GM21515 (cell line): ENCODE measurements at regions not wholly inside any gene's neighbourhood (a gene's known extent, or its start where the extent isn't known, plus 50 kb on each side); places are given as distances from the start of the nearest gene placed in this dataset.
"Not testable (repeated sequence)": the region's sequence is repeated elsewhere in the genome, so short reads cannot be mapped to it uniquely, and the experiment has no call there.

Experiments
- ATAC-seq: cut with Tn5 transposase; IDR thresholded peaks from one replicate; pipeline ENCODE4 v1.9.1; 2021; ENCODE audit not compliant: unreplicated experiment

DNA sequence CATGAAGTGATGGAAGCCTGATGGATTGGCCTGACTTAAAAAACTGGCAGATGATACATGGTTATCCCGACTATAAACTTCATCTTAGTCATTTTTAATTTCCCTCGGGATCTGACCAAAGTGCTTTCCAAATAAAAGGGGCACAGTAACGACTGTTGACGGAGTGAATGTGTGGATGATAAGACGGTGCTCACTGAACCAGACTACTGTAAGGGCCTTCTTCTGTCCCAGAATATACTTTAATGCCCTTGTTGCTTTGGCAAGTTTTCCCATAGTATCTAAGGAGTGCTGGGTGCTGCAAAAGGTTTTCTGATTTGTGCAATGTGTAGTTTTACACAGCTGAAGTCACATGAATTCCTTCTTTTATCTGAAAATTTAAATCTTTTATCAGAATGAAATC, 373.5 kb downstream of the DSEL start:
- no peak for ATAC-seq

DNA sequence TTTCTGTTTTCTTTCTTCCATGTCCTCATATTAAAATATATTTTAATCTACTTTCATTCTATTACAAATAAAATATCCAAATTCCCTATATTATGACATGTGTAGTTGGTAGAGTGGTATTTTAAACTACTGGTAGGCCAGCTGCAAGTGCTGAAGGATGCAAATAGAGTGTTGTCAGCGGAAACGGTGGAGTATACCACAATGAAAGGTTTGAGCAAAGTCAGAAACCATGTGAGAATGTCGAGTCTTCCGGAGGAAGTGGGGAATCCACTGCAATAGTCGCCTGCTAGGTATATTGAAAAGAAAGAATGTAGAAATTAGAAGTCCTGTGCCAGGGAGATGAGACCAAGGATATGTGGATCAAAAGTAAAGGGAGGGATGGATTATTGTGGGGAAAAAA, 373.9 kb downstream of the DSEL start:
- ATAC-seq: no peak

DNA sequence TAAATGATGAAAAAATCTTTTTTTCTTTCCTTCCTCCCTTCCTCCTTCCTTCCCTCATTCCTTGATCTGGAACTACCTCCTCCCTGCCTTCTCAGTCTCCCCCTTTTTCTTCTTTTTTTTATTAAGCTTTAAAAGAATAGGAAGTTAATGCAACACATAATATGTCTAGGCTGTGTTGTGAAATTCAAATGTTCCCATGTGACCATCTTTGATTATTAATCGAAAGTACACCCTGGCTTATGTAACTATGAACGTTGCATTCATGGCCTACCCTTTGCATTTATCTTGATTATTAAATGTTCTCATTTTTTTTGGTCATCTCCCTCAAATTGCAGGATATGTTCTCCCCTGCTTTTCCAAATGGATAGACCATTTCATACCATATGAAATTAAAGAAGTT, 376.0 kb downstream of the DSEL start:
- no peak for ATAC-seq

DNA sequence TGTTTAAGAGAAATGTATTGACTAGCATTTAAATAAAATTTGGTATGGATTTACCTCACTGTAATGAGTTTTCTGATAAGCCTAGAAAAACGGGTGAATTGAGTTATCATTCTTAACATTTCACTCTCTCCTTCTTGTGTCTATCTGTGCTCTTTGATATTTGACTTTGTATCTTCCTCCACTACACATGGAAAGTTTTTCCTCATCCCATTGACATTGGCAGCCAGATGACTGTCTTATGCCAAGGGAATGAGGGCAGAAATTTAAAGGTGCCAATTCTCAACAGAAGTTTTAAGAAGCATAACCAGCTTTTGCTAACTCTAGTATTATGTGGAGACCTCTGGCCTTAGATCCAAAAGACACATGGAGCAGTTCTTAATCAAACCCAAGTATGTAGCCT, 376.6 kb downstream of the DSEL start:
- no peak for ATAC-seq

DNA sequence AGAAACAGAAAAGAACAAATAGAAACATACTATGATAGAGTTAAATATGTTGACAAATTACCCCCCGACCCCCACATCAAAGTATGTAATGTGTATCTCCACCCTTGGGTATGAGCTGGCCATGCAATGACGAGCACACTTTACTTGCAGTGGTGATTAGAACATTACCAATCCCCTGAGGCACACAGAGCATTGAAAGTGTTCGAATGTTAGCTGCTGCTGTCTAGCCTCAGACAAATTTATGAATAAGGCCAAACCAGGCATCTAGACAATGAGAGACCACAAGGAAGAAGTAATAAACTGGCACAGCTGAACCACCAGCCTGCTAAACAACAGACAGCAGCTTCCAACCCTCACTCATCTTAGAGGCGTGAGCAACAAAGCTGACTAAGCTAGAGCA, 380.5 kb downstream of the DSEL start:
- ATAC-seq: no peak

DNA sequence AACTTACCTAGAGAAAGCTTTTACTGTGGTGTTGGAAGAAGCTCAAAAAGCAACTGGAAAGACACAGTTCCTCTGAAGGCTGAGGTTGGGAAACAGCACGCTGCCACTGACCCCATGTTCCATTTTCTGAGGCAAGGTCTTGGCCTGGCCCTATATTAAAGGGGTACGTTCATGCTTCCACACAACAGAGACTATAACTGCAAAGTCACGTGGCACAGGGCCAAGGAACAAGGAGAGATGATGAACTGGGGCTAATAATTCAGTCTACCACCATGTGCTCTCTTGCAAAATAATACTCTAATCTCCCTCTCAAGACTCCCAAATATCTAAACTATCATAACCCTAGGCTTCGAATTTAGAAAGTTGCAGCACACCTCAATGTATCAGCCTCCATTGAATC, 381.6 kb downstream of the DSEL start:
- no peak for ATAC-seq

DNA sequence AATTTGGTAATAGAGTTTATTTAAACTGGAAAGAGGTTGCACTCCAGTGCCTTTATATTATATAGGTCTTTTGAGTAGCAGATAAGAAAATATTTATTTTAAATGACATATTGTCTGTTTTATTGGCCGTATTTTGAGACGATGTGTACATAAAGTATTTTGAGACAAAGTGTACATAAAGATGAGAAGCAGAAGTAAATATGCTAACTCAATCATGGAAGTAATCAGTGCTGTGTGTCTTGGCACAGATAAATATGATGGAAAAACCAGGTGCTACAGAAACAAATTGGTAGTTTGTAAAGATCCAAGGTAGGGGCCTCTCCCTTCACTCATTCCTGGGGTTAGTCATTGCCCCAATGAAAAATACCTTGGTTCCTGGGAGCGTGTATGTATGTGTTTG, 382.9 kb downstream of the DSEL start:
- ATAC-seq: no peak

DNA sequence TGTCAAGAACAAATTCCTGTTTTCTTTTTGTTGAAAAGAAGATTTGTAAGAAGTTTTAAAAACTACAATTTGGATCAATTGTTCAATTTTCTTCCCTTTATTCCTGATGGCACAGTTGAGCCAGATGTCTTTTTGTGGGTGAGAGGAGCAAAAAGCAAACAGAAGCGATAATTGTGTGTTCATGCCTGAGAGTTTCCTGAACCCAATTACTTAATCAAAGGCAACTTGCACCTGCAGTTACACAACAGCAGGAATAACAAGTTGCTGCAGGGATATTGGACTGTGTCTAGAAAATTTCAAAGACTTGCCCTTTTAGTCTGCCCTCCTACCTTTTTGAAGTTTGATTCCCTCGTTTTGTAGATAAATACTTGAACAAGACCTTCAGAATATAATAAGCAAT, 383.6 kb downstream of the DSEL start:
- ATAC-seq: no peak

DNA sequence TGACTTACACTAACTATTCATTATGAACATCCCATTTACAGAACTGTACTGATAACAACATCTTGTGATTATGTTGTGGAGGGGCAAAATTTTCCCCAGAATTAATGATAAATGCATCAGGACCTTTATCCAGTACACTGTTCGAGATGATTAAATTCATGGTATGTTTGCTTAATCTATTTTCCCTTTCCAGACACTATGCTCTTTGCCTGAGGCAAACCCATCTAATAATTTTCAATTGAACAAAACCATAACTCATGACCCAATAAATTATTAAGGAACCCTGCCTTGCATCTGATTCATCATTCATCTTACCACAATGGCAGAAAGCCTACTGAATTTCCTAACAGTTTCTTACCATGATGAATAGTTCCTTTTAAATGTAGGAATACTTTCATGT, 385.0 kb downstream of the DSEL start:
- ATAC-seq: no peak

DNA sequence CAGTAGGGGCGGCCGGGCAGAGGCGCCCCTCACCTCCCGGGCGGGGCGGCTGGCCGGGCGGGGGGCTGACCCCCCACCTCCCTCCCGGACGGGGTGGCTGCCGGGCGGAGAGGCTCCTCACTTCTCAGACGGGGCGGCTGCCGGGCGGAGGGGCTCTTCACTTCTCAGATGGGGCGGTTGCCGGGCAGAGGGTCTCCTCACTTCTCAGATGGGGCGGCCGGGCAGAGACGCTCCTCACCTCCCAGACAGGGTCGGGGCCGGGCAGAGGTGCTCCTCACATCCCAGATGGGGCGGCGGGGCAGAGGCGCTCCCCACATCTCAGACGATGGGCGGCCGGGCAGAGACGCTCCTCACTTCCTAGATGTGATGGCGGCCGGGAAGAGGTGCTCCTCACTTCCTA, 389.8 kb downstream of the DSEL start:
- not testable (repeated sequence) for ATAC-seq

DNA sequence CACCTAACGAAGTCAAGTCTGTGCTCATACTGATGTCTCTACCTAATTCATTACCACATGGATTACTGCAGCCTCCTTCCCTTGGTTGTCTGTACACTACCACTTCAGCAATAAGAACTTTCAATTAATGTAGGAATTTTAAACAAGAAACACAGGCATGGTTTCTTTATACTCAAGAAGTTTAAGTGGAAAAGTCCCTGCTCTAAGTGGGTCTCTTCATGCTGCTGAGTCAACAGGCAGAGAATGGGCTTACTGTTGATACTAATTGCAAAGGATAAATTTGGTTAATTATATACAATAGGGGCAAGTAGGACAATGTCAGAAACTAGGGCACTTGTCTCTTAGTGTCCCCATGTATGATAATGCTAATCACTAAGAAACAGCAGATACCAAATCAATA, 392.6 kb downstream of the DSEL start:
- no peak for ATAC-seq

DNA sequence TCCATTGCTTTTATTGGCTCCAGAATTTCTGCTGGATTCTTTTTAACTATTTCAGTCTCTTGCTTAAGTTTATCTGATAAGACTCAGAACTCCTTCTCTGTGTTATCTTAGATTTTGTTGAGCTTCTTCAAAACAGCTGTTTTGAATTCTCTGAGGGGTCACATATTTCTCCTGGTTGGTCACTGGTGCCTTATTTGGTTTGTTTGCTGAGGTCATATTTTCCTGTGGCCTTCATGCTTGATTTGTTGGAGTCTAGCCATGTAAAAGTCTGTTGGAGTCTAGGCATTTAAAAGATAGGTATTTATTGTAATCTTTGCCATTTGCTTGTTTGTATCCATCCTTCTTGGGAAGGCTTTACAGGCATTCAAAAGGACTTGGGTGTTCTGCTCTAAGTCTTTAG, 398.7 kb downstream of the DSEL start:
- ATAC-seq: no peak

DNA sequence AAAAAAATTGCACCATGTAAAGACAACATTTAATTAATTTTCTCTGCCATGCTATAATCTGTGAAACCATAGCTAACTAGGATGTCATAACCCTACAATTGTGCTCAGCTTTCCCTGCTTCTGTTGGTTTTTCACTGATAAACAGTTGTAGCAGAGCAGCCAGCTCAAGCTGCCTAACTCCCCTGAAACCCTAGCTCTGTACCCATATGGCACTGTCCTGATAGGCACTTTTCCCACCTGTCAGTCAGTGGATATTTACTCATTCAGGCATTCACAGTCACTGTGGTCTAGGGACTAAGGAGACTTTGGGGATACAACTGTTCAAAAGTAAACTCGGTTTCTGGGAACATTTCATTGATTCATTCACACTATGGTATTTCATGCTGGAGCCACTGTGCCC, 407.0 kb downstream of the DSEL start:
- no peak for ATAC-seq

DNA sequence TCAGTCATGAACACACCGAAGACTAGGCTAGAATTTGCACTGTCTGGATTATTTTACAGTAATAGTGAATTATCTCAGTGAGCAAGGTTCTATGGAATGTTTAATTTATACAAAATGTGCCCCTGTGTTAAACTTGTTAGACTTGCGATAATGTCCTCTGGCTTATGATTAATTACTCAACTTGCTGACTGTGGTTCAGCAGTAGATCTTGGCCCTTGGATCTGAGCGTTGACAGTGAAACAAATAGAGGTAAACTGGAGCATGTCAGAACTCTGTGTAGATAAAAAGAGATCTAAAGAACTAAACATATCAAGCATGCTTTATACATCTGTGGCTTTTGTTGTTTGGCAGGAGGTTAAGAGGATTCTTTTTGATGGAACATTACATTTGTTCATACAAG, 407.6 kb downstream of the DSEL start:
- ATAC-seq: no peak

DNA sequence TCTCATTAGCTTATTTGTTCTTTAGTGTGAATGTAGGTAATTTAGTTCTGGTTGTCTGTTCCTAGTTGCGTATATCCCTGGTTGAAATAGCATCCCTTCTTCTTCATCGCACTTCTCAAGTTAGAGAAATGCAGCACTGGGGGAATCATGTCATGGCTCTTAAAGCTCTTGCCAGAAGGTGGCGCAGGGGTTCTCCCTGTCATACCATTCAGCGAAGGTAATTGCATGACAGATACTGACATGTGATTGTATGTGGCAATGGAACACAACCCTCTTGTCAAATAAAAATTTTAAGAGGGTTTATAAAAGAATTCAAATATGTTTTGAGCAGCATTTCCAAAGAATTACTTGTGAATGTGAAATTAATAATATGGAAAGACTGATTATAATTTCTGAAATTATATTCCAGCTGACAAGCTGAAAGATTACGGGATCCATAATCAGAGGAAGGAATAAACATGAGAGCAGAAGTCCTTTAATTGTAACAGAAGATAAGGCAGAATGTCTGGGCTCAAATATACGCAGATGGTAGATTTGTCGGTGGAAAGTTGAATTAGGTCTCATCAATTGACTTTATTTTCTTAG, 411.7 kb downstream of the DSEL start:
- ATAC-seq: peak; percentile 90

DNA sequence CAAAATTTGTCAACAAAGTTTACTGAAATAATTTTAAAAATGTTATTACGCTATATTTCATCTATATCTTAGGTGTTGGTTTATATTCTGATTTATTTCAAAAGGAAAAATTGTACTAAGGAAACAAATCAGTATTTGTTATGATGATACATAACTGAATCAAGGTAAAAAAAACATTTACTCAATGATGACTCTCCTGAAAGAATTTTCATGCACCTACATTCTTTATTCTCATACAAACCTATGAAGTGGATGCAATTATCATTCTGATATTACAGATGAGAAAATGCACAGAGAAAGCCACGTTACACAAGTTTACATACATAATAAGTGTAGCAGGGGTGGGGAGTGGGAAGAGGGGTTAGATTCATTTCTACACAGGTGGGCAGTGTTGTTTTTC, 422.4 kb downstream of the DSEL start:
- ATAC-seq: no peak

DNA sequence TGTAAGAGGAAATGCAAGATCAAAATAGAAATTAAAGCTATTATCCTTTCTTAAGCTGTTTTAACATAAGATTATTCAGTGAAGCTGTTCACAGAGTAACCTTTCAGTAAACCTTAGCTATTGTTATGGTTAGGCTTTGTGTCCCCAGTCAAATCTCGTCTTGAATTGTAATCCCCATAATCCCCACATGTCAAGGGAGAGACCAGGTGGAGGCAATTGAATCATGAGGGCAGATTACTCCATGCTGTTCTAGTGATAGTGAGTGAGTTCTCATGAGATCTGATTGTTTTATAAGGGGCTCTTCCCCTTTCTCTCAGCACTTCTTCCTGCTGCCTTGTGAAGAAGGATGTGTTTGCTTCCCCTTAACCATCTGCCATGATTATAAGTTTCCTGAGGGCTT, 424.4 kb downstream of the DSEL start:
- no peak for ATAC-seq

DNA sequence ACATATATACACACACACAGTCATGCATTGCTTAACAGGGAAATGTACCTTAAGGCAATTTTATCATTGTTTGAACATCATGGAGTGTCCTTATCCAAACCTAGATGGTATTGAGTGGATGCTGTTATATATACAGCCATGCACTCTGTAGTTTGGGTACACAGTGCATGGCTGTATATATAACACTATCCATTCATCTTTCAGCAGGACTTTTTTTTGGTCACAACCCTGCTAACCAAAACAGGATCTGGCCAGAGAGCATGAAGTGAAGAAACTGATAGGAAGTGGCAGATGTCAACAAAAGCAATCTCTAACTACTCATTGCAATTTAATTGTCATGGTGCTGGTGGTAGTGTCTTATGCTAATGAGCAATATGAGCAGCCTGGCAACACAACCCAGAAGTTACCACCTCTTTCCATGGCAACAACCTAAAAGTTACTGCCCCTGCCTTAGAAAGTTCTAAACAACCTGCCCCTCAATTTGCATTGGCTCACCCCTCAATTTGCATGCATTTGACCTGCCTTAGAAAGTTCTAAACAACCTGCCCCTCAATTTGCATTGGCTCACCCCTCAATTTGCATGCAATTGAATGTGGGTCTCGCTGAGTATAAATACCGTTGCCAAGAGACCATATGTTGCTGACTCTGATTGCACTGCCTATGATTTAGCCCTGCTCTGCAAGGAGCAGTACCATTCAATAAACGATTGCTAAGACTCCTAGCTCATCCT, 434.9 kb downstream of the DSEL start:
- ATAC-seq: no peak

DNA sequence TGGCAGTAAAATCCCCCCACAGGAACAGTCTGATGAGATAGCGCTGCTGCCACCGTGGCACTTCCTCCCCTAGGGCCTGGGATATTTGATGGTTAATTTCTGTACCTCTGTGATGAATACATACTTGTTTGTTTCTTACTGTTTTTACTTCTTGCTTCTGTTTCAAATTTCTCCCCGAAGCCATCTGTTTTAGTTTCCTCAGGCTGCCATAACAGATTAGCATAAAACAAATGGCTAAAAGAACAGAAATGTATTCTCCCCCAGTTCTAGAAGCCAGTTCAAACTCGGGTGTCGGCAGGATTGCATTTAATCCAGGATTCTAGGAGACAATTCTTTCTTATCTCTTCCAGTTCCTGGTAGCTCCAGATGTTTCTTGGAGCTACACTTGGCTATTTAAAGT, 435.9 kb downstream of the DSEL start:
- no peak for ATAC-seq

DNA sequence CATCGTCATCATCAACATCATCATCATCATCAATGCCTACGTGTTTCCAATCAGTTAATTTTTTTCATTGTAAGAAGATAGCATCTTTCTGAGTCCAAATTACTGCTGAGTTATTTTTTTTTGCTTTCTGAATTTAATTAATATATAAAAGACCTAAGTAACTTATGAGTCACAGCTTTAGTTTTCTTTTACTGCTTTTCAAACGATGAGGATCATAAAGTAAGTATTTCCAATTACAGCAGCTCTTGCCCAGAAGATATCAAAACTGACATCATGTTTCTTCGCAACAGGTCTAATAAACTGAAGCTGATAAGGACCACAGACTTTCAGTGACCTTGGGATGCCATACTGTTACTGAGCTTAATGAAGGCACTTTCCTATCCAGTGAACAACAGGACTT, 442.2 kb downstream of the DSEL start:
- no peak for ATAC-seq

DNA sequence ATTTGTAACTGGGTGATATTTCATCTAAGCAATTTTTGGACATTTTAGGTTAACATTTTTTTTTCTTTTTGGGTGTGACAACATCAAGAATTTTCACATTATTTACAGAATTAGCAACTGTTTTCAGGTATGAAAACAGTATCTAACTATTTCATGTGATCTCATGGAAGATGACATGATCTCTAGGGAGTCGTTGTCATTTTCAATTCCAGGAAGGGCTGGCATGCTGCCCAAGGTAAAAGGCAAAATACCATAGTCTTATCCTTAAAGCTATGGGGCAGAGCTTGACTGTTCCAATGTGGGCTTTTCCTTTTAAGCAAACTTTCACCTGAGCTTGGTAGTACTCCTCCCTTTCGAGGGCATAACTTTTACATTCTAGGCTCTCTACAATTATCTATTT, 443.7 kb downstream of the DSEL start:
- no peak for ATAC-seq

DNA sequence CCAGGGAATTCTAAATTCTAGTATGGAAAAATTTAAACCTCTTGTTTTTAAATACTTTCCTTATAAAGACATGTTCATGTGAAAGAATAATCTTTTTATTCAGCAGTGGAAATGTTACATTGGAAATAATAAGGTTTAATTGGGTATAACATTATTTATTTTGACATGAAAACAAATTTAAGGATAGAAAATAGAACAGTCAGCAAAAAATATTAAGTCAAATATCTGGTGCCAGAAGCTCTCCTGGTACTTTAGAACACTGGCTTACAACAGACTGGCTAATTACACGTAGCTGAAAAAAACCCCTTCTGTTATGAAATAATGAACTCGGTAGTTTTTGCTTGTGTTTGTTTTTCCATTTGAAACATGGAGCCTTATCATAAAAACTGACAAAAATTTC, 447.9 kb downstream of the DSEL start:
- ATAC-seq: no peak

DNA sequence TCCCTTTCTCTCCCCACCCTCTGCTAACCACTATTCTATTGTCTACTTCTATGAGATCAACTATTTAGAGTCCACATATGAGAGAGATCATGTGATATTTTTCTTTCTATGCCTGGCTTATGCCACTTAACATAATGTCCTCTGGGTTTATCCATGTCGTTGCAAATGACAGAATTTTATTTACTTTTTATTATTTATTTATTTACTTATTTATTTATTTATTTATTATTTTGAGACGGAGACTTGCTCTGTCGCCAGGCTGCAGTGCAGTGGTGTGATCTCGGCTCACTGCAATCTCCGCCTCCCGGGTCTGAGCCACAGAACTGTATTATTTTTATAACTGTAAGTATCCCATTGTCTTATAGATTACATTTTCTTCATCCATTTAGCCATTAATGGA, 443.4 kb upstream of the CDH19 start:
- ATAC-seq: no peak
